ENCODE measurements at regions not wholly inside any gene's neighbourhood (a gene's known extent, or its start where the extent isn't known, plus 50 kb on each side); places are given as distances from the start of the nearest gene placed in this dataset.
"Not testable (repeated sequence)": the region's sequence is repeated elsewhere in the genome, so short reads cannot be mapped to it uniquely, and the experiment has no call there.

- DNase-seq (ENCODE audit: low spot score) = no peak
These were observed 94.3 kb downstream of the OAT start for GRCh38 chr10:124324451-124324850.

GRCh38 chr10:124323806-124324205 lies 94.9 kb downstream of the OAT start:
- no peak for DNase-seq (ENCODE audit: low spot score)

GRCh38 chr10:124323111-124323725 lies 95.5 kb downstream of the OAT start:
- DNase-seq (ENCODE audit: low spot score) = no peak

GRCh38 chr10:124322191-124322980 lies 96.3 kb downstream of the OAT start:
- DNase-seq (ENCODE audit: low spot score) = no peak

- DNase-seq (ENCODE audit: low spot score) = no peak
These were observed 97.2 kb downstream of the OAT start for GRCh38 chr10:124321433-124322089.

GRCh38 chr10:124320778-124321432 lies 97.8 kb downstream of the OAT start:
- no peak for DNase-seq (ENCODE audit: low spot score)

GRCh38 chr10:124319926-124320391 lies 98.8 kb downstream of the OAT start:
- no peak for DNase-seq (ENCODE audit: low spot score)

GRCh38 chr10:124319520-124319919 lies 99.2 kb downstream of the OAT start:
- DNase-seq (ENCODE audit: low spot score) = not testable (repeated sequence)

GRCh38 chr10:124318811-124319210 lies 99.9 kb downstream of the OAT start:
- no peak for DNase-seq (ENCODE audit: low spot score)

- DNase-seq (ENCODE audit: low spot score) = no peak
These were observed 100.6 kb downstream of the OAT start for GRCh38 chr10:124318076-124318475.

GRCh38 chr10:124316326-124316725 lies 102.4 kb downstream of the OAT start:
- DNase-seq (ENCODE audit: low spot score) = no peak

GRCh38 chr10:124315591-124316270 lies 103.0 kb downstream of the OAT start:
- DNase-seq (ENCODE audit: low spot score) = no peak

- no peak for DNase-seq (ENCODE audit: low spot score)
These were observed 105.3 kb downstream of the OAT start for GRCh38 chr10:124313374-124313773.

- DNase-seq (ENCODE audit: low spot score) = no peak
These were observed 109.9 kb downstream of the OAT start for GRCh38 chr10:124308811-124309210.

GRCh38 chr10:124308056-124308645 lies 110.6 kb downstream of the OAT start:
- DNase-seq (ENCODE audit: low spot score) = no peak

- no peak for DNase-seq (ENCODE audit: low spot score)
These were observed 111.1 kb downstream of the OAT start for GRCh38 chr10:124307591-124307990.

GRCh38 chr10:124306922-124307371 lies 111.8 kb downstream of the OAT start:
- DNase-seq (ENCODE audit: low spot score) = no peak

GRCh38 chr10:124306520-124306919 lies 112.2 kb downstream of the OAT start:
- no peak for DNase-seq (ENCODE audit: low spot score)

GRCh38 chr10:124305984-124306383 lies 112.7 kb downstream of the OAT start:
- no peak for DNase-seq (ENCODE audit: low spot score)

GRCh38 chr10:124305131-124305530 lies 113.6 kb downstream of the OAT start:
- DNase-seq (ENCODE audit: low spot score) = no peak

GRCh38 chr10:124303662-124304418 lies 114.9 kb downstream of the OAT start:
- DNase-seq (ENCODE audit: low spot score) = no peak
